Esophagus muscularis mucosa (tissue), 3 donors: ENCODE measurements at regions not wholly inside any gene's neighbourhood (a gene's known extent, or its start where the extent isn't known, plus 50 kb on each side); places are given as distances from the start of the nearest gene placed in this dataset.
"Not testable (repeated sequence)": the region's sequence is repeated elsewhere in the genome, so short reads cannot be mapped to it uniquely, and the experiment has no call there.

ENCODE experiments used
- CTCF ChIP-seq, 3 experiments: fragments of 200-600 bp in 2 of 3; fragments of 450-650 bp in 1 of 3; sonication (generic) in 2 of 3; IDR thresholded peaks; one replicate each; pipeline ENCODE4 v1.5.1; 2017 to 2019; ENCODE audit warnings: antibody characterized with exemption in 3 of 3, mild to moderate bottlenecking in 2 of 3, moderate library complexity in 1 of 3
- POLR2A ChIP-seq: fragments of 450-650 bp; IDR thresholded peaks from one replicate; pipeline ENCODE4 v1.6.1; 2017; ENCODE audit warnings: antibody characterized with exemption, moderate library complexity, mild to moderate bottlenecking, low read depth
- POLR2AphosphoS5 ChIP-seq, 2 donors: sonication (generic); formaldehyde crosslinking; IDR thresholded peaks; one replicate each; pipeline ENCODE4 v1.6.1; 2017; ENCODE audit warnings: antibody characterized with exemption in 2 of 2

- TF ChIP-seq CTCF (IDR thresholded peaks at IDR 0.05); POLR2AphosphoS5 (IDR thresholded peaks at IDR 0.05); POLR2A: not testable (repeated sequence)
Measured at GRCh38 chr2:126160950-126161349, 495.0 kb upstream of the GYPC start.
